ENCODE measurements at regions not wholly inside any gene's neighbourhood (a gene's known extent, or its start where the extent isn't known, plus 50 kb on each side); places are given as distances from the start of the nearest gene placed in this dataset.

DNA sequence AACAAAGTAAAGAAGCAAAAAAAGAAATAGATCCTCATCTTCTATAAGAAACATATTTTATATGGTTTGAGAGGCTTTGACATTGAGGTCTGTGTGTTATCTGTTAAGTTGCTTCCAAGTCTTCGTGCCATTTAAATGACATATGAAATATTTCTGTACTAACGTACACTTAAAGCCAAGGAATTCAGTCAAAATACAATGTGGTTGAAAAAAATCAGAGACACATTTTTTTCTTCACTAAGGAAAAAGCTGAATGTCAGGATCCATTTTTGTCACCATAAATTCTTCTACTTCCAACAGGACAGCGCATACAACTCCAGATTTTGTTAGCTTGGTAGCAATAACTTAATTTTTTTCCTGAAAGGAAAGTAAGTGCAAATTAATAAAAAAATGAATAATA, 168.5 kb downstream of the FAT4 start:
- TF ChIP-seq POLR2AphosphoS5 (IDR thresholded peaks at IDR 0.05) (no peak), EP300 (IDR thresholded peaks at IDR 0.05) (no peak), POLR2A (IDR thresholded peaks at IDR 0.05) (no peak)
- TF ChIP-seq, protein P1, sequence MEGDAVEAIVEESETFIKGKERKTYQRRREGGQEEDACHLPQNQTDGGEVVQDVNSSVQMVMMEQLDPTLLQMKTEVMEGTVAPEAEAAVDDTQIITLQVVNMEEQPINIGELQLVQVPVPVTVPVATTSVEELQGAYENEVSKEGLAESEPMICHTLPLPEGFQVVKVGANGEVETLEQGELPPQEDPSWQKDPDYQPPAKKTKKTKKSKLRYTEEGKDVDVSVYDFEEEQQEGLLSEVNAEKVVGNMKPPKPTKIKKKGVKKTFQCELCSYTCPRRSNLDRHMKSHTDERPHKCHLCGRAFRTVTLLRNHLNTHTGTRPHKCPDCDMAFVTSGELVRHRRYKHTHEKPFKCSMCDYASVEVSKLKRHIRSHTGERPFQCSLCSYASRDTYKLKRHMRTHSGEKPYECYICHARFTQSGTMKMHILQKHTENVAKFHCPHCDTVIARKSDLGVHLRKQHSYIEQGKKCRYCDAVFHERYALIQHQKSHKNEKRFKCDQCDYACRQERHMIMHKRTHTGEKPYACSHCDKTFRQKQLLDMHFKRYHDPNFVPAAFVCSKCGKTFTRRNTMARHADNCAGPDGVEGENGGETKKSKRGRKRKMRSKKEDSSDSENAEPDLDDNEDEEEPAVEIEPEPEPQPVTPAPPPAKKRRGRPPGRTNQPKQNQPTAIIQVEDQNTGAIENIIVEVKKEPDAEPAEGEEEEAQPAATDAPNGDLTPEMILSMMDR (IDR thresholded peaks at IDR 0.05): no peak
- Histone ChIP-seq H3K27me3 (no peaks in the 10 kb centered on the region), H3K27ac (no peak overlapping the region), H3K4me3 (no peak overlapping the region), H3K9me3 (no peaks in the 10 kb centered on the region), H3K36me3 (peaks cover 0 to 16% (median 0%) of the 10 kb centered on the region in 4 donors), H3K4me1 (no peaks in the 10 kb centered on the region)
- 87 to 94% methylated on average over 3 of the region's 3 CpGs for whole genome bisulfite sequencing, 2 donors
- DNase-seq: no peak
- ATAC-seq (ENCODE audit: low FRiP score in 2 of 2): no peak

DNA sequence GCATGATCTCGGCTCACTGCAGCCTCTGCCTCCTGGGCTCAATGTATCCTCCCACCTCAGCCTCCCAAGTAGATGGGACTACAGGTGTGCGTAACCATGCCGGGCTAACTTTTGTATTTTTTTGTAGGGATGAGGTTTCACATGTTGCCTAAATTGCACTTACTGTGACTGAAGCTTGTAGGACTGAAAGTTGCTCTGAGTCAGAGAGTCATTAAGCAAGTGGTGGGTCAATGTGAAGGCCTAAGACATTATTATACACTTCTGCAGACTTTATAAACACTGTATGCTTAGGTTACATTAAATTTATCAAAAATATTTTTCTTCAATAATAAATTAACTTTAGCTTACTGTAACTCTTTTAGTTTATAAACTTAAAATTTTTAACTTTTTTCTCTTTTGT, 170.2 kb downstream of the FAT4 start:
- Histone ChIP-seq H3K27ac (no peak overlapping the region), H3K4me1 (no peaks in the 10 kb centered on the region), H3K9me3 (no peaks in the 10 kb centered on the region), H3K4me3 (no peak overlapping the region), H3K36me3 (peaks cover 0 to 16% (median 1%) of the 10 kb centered on the region in 4 donors), H3K27me3 (no peaks in the 10 kb centered on the region)
- TF ChIP-seq, protein P1 (IDR thresholded peaks at IDR 0.05): no peak
- DNase-seq (no peak), ATAC-seq (ENCODE audit: low FRiP score in 2 of 2) (no peak)
- 94 to 96% methylated on average over 3 of the region's 3 CpGs for WGBS, 2 donors

DNA sequence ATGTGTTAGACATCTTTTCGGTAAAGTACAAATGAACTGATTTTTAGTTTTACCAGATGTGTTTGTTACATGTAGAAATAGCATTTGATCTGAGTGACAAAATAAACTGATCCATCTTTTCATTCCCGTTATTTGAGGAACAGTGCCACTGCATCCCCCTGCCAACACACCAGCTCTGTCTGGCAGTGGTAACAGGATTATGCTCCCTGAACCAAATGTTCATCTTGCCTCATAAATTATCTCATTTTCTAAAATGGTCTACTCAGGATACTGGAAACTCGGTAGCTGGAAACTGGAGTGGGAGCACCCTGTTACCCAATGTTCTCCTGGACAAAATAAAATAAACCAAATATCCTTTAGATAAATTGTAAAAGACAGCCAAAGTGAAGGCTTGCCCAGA, 171.6 kb downstream of the FAT4 start:
- H3K27ac ChIP-seq: no peak overlapping the region
- H3K9me3 ChIP-seq: no peaks in the 10 kb centered on the region
- H3K27me3 ChIP-seq: no peaks in the 10 kb centered on the region
- H3K4me1 ChIP-seq: no peaks in the 10 kb centered on the region
- H3K4me3 ChIP-seq: no peak overlapping the region
- no peak for DNase-seq
- TF ChIP-seq, protein P1 (IDR thresholded peaks at IDR 0.05): no peak
- TF ChIP-seq POLR2AphosphoS5 (IDR thresholded peaks at IDR 0.05) (no peak), POLR2A (IDR thresholded peaks at IDR 0.05) (no peak), EP300 (IDR thresholded peaks at IDR 0.05) (no peak)
- 66 to 81% methylated on average over 3 of the region's 3 CpGs for WGBS, 2 donors
- peaks cover 0 to 27% (median 10%) of the 10 kb centered on the region in 4 donors for H3K36me3 ChIP-seq
- no peak for ATAC-seq (ENCODE audit: low FRiP score in 2 of 2)

DNA sequence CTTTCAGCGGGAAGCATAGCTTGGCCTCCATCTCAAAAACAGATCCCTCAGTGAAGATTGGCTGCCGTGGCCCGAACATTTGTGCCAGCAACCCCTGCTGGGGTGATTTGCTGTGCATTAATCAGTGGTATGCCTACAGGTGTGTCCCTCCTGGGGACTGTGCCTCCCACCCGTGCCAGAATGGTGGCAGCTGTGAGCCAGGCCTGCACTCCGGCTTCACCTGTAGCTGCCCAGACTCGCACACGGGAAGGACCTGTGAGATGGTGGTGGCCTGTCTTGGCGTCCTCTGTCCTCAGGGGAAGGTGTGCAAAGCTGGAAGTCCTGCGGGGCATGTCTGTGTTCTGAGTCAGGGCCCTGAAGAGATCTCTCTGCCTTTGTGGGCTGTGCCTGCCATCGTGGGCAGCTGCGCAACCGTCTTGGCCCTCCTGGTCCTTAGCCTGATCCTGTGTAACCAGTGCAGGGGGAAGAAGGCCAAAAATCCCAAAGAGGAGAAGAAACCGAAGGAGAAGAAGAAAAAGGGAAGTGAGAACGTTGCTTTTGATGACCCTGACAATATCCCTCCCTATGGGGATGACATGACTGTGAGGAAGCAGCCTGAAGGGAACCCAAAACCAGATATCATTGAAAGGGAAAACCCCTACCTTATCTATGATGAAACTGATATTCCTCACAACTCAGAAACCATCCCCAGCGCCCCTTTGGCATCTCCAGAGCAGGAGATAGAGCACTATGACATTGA, 175.4 kb downstream of the FAT4 start:
- WGBS, 2 donors: 91 to 93% methylated on average over 13 to 15 of the region's 15 CpGs
- Histone ChIP-seq H3K36me3 (peaks cover 0 to 22% (median 10%) of the 10 kb centered on the region in 4 donors), H3K9me3 (no peaks in the 10 kb centered on the region), H3K4me3 (no peak overlapping the region), H3K27ac (no peak overlapping the region), H3K27me3 (no peaks in the 10 kb centered on the region), H3K4me1 (no peaks in the 10 kb centered on the region)
- peak in 1 of 2 donors; percentile 29 for DNase-seq
- peak in 1 of 2 donors; percentile 22 for ATAC-seq (ENCODE audit: low FRiP score in 2 of 2)
- TF ChIP-seq, protein P1 (IDR thresholded peaks at IDR 0.05): no peak
- TF ChIP-seq POLR2A (IDR thresholded peaks at IDR 0.05) (no peak), EP300 (IDR thresholded peaks at IDR 0.05) (no peak), POLR2AphosphoS5 (IDR thresholded peaks at IDR 0.05) (no peak)

DNA sequence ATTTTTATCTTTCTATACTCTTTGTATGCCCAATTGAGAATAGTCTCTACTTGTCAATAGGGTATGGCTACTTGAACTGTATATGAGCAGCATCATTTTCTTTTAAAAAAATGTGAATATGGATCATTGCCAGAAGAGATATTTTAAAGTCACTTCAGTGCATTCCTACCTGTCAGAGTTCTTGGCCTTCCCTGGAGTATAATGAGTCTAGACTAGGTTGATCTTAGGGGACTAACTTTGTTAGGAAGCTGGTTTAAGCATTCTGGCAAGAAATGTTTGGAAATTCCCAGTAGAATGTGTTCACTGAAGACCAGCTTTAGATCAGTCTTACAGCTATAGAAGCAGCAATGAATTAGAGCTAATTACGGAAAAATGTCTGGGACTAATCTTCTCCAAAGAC, 178.2 kb downstream of the FAT4 start:
- ATAC-seq (ENCODE audit: low FRiP score in 2 of 2) (no peak), DNase-seq (no peak)
- H3K27me3 ChIP-seq: no peaks in the 10 kb centered on the region
- TF ChIP-seq EP300 (IDR thresholded peaks at IDR 0.05) (no peak), POLR2A (IDR thresholded peaks at IDR 0.05) (no peak), POLR2AphosphoS5 (IDR thresholded peaks at IDR 0.05) (no peak)
- TF ChIP-seq, protein P1 (IDR thresholded peaks at IDR 0.05): no peak
- peaks cover 0 to 22% (median 10%) of the 10 kb centered on the region in 4 donors for H3K36me3 ChIP-seq
- H3K4me3 ChIP-seq: no peak overlapping the region
- H3K27ac ChIP-seq: no peak overlapping the region
- no peaks in the 10 kb centered on the region for H3K9me3 ChIP-seq
- no peaks in the 10 kb centered on the region for H3K4me1 ChIP-seq
- WGBS, 2 donors: 94 to 96% methylated on average over 1 of the region's 1 CpG
